Uterus (tissue), 2 donors: ENCODE measurements at regions not wholly inside any gene's neighbourhood (a gene's known extent, or its start where the extent isn't known, plus 50 kb on each side); places are given as distances from the start of the nearest gene placed in this dataset.

Experiments
- CTCF ChIP-seq, 4 experiments: fragments of 200-600 bp in 2 of 4; fragments of 450-650 bp in 2 of 4; sonication (generic) in 2 of 4; IDR thresholded peaks; one replicate each; pipeline ENCODE4 v1.5.1; 2016 to 2019; ENCODE audit warnings: antibody characterized with exemption in 4 of 4, mild to moderate bottlenecking in 2 of 4, moderate library complexity in 1 of 4
- POLR2A ChIP-seq, 2 donors: fragments of 450-650 bp; IDR thresholded peaks; one replicate each; pipeline ENCODE4 v1.6.1; 2016; ENCODE audit warnings: antibody characterized with exemption in 2 of 2, mild to moderate bottlenecking in 1 of 2, moderate library complexity in 1 of 2

- TF ChIP-seq POLR2A (IDR thresholded peaks at IDR 0.05) (no peak), CTCF (IDR thresholded peaks at IDR 0.05) (no peak)
These were observed 287.0 kb upstream of the SOX4 start for GRCh38 chr6:21306546-21306945.
